ENCODE measurements at regions not wholly inside any gene's neighbourhood (a gene's known extent, or its start where the extent isn't known, plus 50 kb on each side); places are given as distances from the start of the nearest gene placed in this dataset.

DNA sequence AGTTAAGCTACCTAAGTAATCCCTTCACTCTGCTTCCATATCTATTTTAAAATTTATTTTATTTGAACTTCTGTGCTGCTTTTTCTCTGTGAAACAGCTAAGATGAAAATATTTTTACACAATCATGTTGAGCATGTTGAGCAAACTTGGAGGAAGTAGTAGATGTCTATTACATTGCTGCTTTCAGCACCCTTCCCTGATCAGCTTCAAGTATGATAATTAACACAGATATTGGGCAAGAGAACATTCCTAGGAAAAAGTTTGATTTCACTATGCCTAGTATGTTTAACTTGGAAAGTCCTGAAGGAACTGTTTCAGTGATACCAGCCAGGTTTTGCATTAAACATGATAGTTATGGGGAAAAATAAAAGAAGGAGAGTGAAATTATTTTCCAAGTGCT is 283.6 kb downstream of the ELAVL2 start:
- no peak for ATAC-seq
- Histone ChIP-seq H3K27me3 (ENCODE audit: control insufficient read depth in 2 of 2, insufficient read depth in 2 of 2, low read length in 2 of 2) (no peaks in the 10 kb centered on the region), H3K36me3 (ENCODE audit: control insufficient read depth in 2 of 3, insufficient read depth in 3 of 3, low read length in 3 of 3) (no peaks in the 10 kb centered on the region), H3K9me3 (ENCODE audit: control insufficient read depth in 2 of 3, low read length in 3 of 3) (no peaks in the 10 kb centered on the region), H3K4me1 (ENCODE audit: control insufficient read depth in 2 of 2, insufficient read depth in 2 of 2, low read length in 2 of 2) (no peaks in the 10 kb centered on the region), H3K27ac (ENCODE audit: low read depth, low read length) (no peak overlapping the region), H3K4me3 (ENCODE audit: low read length) (no peak overlapping the region)
- no peak overlapping the region for H3K27ac Mint-ChIP-seq
- no peak overlapping the region for H3K4me3 Mint-ChIP-seq
- ChIA-PET CTCF (no interaction called here), POLR2A (no interaction called here)
- intact Hi-C loops (cut with micrococcal nuclease), result no loop called here
- peaks cover under 1 to 10% (median 8%) of the 10 kb centered on the region in 5 donors for H3K27me3 Mint-ChIP-seq
- no peaks in the 10 kb centered on the region for H3K36me3 Mint-ChIP-seq
- peaks cover 0 to 3% (median 0%) of the 10 kb centered on the region in 7 donors for H3K4me1 Mint-ChIP-seq
- peaks cover 3 to 25% (median 12%) of the 10 kb centered on the region in 11 donors for H3K9me3 Mint-ChIP-seq
- DNase-seq, result no peak

GRCh38 chr9:23542927-23543326 is 283.1 kb downstream of the ELAVL2 start:
- ATAC-seq (no peak), DNase-seq (no peak)
- POLR2A ChIA-PET, result no interaction called here
- Mint-ChIP-seq H3K9me3 (peaks cover 5 to 25% (median 13%) of the 10 kb centered on the region in 11 donors), H3K27me3 (peaks cover 0 to 7% (median 5%) of the 10 kb centered on the region in 5 donors), H3K27ac (no peak overlapping the region), H3K36me3 (no peaks in the 10 kb centered on the region), H3K4me3 (no peak overlapping the region), H3K4me1 (no peaks in the 10 kb centered on the region)
- no peak overlapping the region for H3K27ac ChIP-seq (ENCODE audit: low read depth, low read length)
- no peaks in the 10 kb centered on the region for H3K9me3 ChIP-seq (ENCODE audit: control insufficient read depth in 2 of 3, low read length in 3 of 3)
- H3K4me3 ChIP-seq (ENCODE audit: low read length), result no peak overlapping the region
- intact Hi-C loops (cut with micrococcal nuclease), result no loop called here
- H3K4me1 ChIP-seq (ENCODE audit: control insufficient read depth in 2 of 2, insufficient read depth in 2 of 2, low read length in 2 of 2), result no peaks in the 10 kb centered on the region
- CTCF ChIA-PET, result no interaction called here
- H3K27me3 ChIP-seq (ENCODE audit: control insufficient read depth in 2 of 2, insufficient read depth in 2 of 2, low read length in 2 of 2), result no peaks in the 10 kb centered on the region
- H3K36me3 ChIP-seq (ENCODE audit: control insufficient read depth in 2 of 3, insufficient read depth in 3 of 3, low read length in 3 of 3), result no peaks in the 10 kb centered on the region

DNA sequence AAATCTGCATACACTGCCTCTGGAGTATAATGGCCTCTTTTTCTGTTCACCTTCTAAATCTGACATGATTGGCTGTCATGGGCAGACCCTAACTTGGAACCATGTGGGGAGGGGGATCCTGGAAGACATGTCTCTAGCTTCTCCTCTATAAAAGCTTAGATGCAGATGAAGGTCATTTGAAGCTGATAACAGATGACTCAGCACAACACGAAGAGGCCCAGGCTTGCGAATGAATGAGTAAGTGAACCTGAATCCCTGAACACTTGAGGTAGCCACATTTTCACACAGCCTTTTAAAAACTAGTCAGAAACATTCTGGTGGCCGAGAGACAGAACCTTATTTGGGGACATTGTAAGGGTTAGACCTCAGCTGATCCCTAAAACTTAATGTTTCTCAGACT is 282.6 kb downstream of the ELAVL2 start:
- H3K27me3 Mint-ChIP-seq, result peaks cover 0 to 3% (median under 1%) of the 10 kb centered on the region in 5 donors
- H3K4me3 ChIP-seq (ENCODE audit: low read length), result no peak overlapping the region
- ATAC-seq (no peak), DNase-seq (no peak)
- no peaks in the 10 kb centered on the region for H3K4me1 ChIP-seq (ENCODE audit: control insufficient read depth in 2 of 2, insufficient read depth in 2 of 2, low read length in 2 of 2)
- H3K4me3 Mint-ChIP-seq, result no peak overlapping the region
- H3K27me3 ChIP-seq (ENCODE audit: control insufficient read depth in 2 of 2, insufficient read depth in 2 of 2, low read length in 2 of 2), result no peaks in the 10 kb centered on the region
- no peaks in the 10 kb centered on the region for H3K4me1 Mint-ChIP-seq
- no peaks in the 10 kb centered on the region for H3K9me3 ChIP-seq (ENCODE audit: control insufficient read depth in 2 of 3, low read length in 3 of 3)
- H3K27ac Mint-ChIP-seq, result no peak overlapping the region
- H3K36me3 Mint-ChIP-seq, result no peaks in the 10 kb centered on the region
- CTCF ChIA-PET, result no interaction called here
- intact Hi-C loops (cut with micrococcal nuclease), result no loop called here
- H3K27ac ChIP-seq (ENCODE audit: low read depth, low read length), result no peak overlapping the region
- no peaks in the 10 kb centered on the region for H3K36me3 ChIP-seq (ENCODE audit: control insufficient read depth in 2 of 3, insufficient read depth in 3 of 3, low read length in 3 of 3)
- POLR2A ChIA-PET, result no interaction called here
- H3K9me3 Mint-ChIP-seq, result peaks cover 7 to 25% (median 10%) of the 10 kb centered on the region in 11 donors

DNA sequence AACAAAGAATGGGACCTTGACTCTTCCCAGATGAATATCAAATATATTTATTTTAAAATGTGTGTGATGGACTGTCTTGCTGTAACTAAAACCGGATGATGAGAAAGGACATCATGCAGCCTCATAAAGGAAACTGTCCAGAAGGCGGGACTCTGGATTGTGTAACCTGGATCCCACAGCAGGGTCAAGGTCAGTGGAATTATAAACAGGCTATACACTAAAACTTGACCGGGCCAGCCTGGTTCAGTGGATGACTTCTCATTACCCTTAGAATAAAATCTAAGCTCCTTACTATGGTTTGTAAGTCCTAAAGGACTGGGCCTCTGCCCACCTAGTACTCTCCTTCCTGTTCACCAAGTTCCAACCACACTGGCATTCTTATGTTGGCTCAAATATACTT is 280.3 kb downstream of the ELAVL2 start:
- Histone ChIP-seq H3K9me3 (ENCODE audit: control insufficient read depth in 2 of 3, low read length in 3 of 3) (no peaks in the 10 kb centered on the region), H3K4me3 (ENCODE audit: low read length) (no peak overlapping the region), H3K27ac (ENCODE audit: low read depth, low read length) (no peak overlapping the region), H3K36me3 (ENCODE audit: control insufficient read depth in 2 of 3, insufficient read depth in 3 of 3, low read length in 3 of 3) (no peaks in the 10 kb centered on the region), H3K4me1 (ENCODE audit: control insufficient read depth in 2 of 2, insufficient read depth in 2 of 2, low read length in 2 of 2) (no peaks in the 10 kb centered on the region), H3K27me3 (ENCODE audit: control insufficient read depth in 2 of 2, insufficient read depth in 2 of 2, low read length in 2 of 2) (no peaks in the 10 kb centered on the region)
- H3K9me3 Mint-ChIP-seq, result peaks cover 7 to 32% (median 17%) of the 10 kb centered on the region in 11 donors
- H3K27me3 Mint-ChIP-seq, result no peaks in the 10 kb centered on the region
- H3K4me3 Mint-ChIP-seq, result no peak overlapping the region
- ChIA-PET POLR2A (no interaction called here), CTCF (no interaction called here)
- intact Hi-C loops (cut with micrococcal nuclease), result no loop called here
- ATAC-seq, result no peak
- H3K4me1 Mint-ChIP-seq, result no peaks in the 10 kb centered on the region
- no peak for DNase-seq
- H3K27ac Mint-ChIP-seq, result no peak overlapping the region
- no peaks in the 10 kb centered on the region for H3K36me3 Mint-ChIP-seq

GRCh38 chr9:23551311-23551721 is 274.7 kb downstream of the ELAVL2 start:
- Histone ChIP-seq H3K4me3 (ENCODE audit: low read length) (no peak overlapping the region), H3K9me3 (ENCODE audit: control insufficient read depth in 2 of 3, low read length in 3 of 3) (no peaks in the 10 kb centered on the region), H3K27ac (ENCODE audit: low read depth, low read length) (no peak overlapping the region), H3K4me1 (ENCODE audit: control insufficient read depth in 2 of 2, insufficient read depth in 2 of 2, low read length in 2 of 2) (no peaks in the 10 kb centered on the region), H3K27me3 (ENCODE audit: control insufficient read depth in 2 of 2, insufficient read depth in 2 of 2, low read length in 2 of 2) (no peaks in the 10 kb centered on the region), H3K36me3 (ENCODE audit: control insufficient read depth in 2 of 3, insufficient read depth in 3 of 3, low read length in 3 of 3) (no peaks in the 10 kb centered on the region)
- DNase-seq (no peak), ATAC-seq (no peak)
- ChIA-PET CTCF (no interaction called here), POLR2A (no interaction called here)
- intact Hi-C loops (cut with micrococcal nuclease), result no loop called here
- peaks cover 0 to 17% (median 10%) of the 10 kb centered on the region in 11 donors for H3K9me3 Mint-ChIP-seq
- no peaks in the 10 kb centered on the region for H3K4me1 Mint-ChIP-seq
- no peak overlapping the region for H3K4me3 Mint-ChIP-seq
- no peak overlapping the region for H3K27ac Mint-ChIP-seq
- H3K36me3 Mint-ChIP-seq, result no peaks in the 10 kb centered on the region
- H3K27me3 Mint-ChIP-seq, result no peaks in the 10 kb centered on the region

- Histone ChIP-seq H3K4me3 (ENCODE audit: low read length) (no peak overlapping the region), H3K9me3 (ENCODE audit: control insufficient read depth in 2 of 3, low read length in 3 of 3) (no peaks in the 10 kb centered on the region), H3K27ac (ENCODE audit: low read depth, low read length) (no peak overlapping the region), H3K36me3 (ENCODE audit: control insufficient read depth in 2 of 3, insufficient read depth in 3 of 3, low read length in 3 of 3) (no peaks in the 10 kb centered on the region), H3K4me1 (ENCODE audit: control insufficient read depth in 2 of 2, insufficient read depth in 2 of 2, low read length in 2 of 2) (no peaks in the 10 kb centered on the region), H3K27me3 (ENCODE audit: control insufficient read depth in 2 of 2, insufficient read depth in 2 of 2, low read length in 2 of 2) (no peaks in the 10 kb centered on the region)
- Mint-ChIP-seq H3K4me1 (peaks cover 0 to 4% (median 0%) of the 10 kb centered on the region in 7 donors), H3K27ac (no peak overlapping the region), H3K9me3 (peaks cover 0 to 15% (median 11%) of the 10 kb centered on the region in 11 donors), H3K27me3 (no peaks in the 10 kb centered on the region), H3K36me3 (no peaks in the 10 kb centered on the region), H3K4me3 (no peak overlapping the region)
- intact Hi-C loops (cut with micrococcal nuclease), result no loop called here
- DNase-seq, result no peak
- POLR2A ChIA-PET, result no interaction called here
- ATAC-seq, result no peak
- CTCF ChIA-PET, result no interaction called here
Measured at GRCh38 chr9:23551929-23552707, 273.9 kb downstream of the ELAVL2 start.

DNA sequence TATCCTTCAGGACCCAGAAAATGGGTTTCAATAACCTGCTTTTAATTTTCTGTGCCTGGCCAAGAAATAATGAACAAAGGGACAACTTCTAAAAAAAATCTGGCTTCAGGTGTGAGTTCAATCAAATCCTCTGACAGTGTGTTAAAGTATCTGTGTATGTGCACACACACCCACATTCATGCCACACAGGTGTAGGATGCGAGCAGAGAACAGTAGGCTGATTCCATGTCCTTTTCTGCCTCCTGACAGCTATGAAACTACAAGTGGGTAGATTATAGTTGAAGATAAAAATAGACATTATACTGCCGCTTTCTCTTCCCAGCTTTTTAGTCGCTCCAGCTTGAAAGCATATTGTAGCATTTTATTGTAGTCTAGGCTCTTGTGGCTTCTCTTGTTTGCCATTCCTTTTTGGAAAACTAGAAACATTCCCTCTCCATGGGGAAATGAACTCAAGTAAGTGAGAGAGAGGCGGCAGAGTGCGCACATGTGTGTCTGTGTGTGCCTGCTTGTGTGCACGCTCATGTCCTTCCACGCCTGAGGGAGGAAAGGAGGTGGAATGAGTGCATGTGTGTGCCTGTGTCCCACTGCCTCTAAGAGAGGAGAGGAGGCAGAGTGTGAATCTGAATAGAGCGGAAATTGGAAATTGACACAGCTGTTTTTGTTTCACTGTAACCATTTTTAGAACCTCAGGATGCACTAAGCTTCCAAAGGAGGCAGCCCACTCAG is 273.0 kb downstream of the ELAVL2 start:
- no peaks in the 10 kb centered on the region for H3K36me3 ChIP-seq (ENCODE audit: control insufficient read depth in 2 of 3, insufficient read depth in 3 of 3, low read length in 3 of 3)
- ChIA-PET CTCF (no interaction called here), POLR2A (no interaction called here)
- Mint-ChIP-seq H3K9me3 (peaks cover 0 to 21% (median 7%) of the 10 kb centered on the region in 11 donors), H3K36me3 (no peaks in the 10 kb centered on the region), H3K27me3 (no peaks in the 10 kb centered on the region), H3K4me1 (peaks cover 0 to 4% (median 0%) of the 10 kb centered on the region in 7 donors), H3K27ac (no peak overlapping the region), H3K4me3 (no peak overlapping the region)
- no peaks in the 10 kb centered on the region for H3K4me1 ChIP-seq (ENCODE audit: control insufficient read depth in 2 of 2, insufficient read depth in 2 of 2, low read length in 2 of 2)
- H3K9me3 ChIP-seq (ENCODE audit: control insufficient read depth in 2 of 3, low read length in 3 of 3), result peaks cover 0 to 3% (median 0%) of the 10 kb centered on the region in 3 experiments
- no peak overlapping the region for H3K4me3 ChIP-seq (ENCODE audit: low read length)
- ATAC-seq, result no peak
- intact Hi-C loops (cut with micrococcal nuclease), result no loop called here
- H3K27me3 ChIP-seq (ENCODE audit: control insufficient read depth in 2 of 2, insufficient read depth in 2 of 2, low read length in 2 of 2), result no peaks in the 10 kb centered on the region
- DNase-seq, result no peak
- H3K27ac ChIP-seq (ENCODE audit: low read depth, low read length), result no peak overlapping the region

All from naive thymus-derived CD4-positive, alpha-beta T cell (primary cell).